ENCODE measurements at regions not wholly inside any gene's neighbourhood (a gene's known extent, or its start where the extent isn't known, plus 50 kb on each side); places are given as distances from the start of the nearest gene placed in this dataset.
"Not testable (repeated sequence)": the region's sequence is repeated elsewhere in the genome, so short reads cannot be mapped to it uniquely, and the experiment has no call there.

- H3K9me3 Mint-ChIP-seq = peaks cover 0 to 5% of the 10 kb centered on the region in 2 donors
- no peak overlapping the region for H3K27ac Mint-ChIP-seq
- no peak overlapping the region for H3K4me3 Mint-ChIP-seq
- DNase-seq = no peak
- H3K4me1 Mint-ChIP-seq (ENCODE audit: low read depth) = no peaks in the 10 kb centered on the region
- no peaks in the 10 kb centered on the region for H3K27me3 Mint-ChIP-seq (ENCODE audit: low read depth)
- no peak for ATAC-seq (replicated peaks in 1 of 2)
- H3K36me3 Mint-ChIP-seq (ENCODE audit: insufficient read depth in 2 of 2) = peaks cover 6 to 14% of the 10 kb centered on the region in 2 donors
Observed at GRCh38 chr22:26762503-26763472, 105.4 kb downstream of the MIAT start.

- Mint-ChIP-seq H3K4me1 (ENCODE audit: low read depth) (no peaks in the 10 kb centered on the region), H3K36me3 (ENCODE audit: insufficient read depth in 2 of 2) (peaks cover 6 to 14% of the 10 kb centered on the region in 2 donors), H3K27ac (no peak overlapping the region), H3K9me3 (peaks cover 0 to 5% of the 10 kb centered on the region in 2 donors), H3K4me3 (no peak overlapping the region), H3K27me3 (ENCODE audit: low read depth) (no peaks in the 10 kb centered on the region)
- ATAC-seq (replicated peaks in 1 of 2) = no peak
- DNase-seq = no peak
Observed at GRCh38 chr22:26763633-26764361, 106.4 kb downstream of the MIAT start.

- peaks cover 0 to 5% of the 10 kb centered on the region in 2 donors for H3K9me3 Mint-ChIP-seq
- peak in 1 of 2 donors; percentile 8 for DNase-seq
- H3K4me1 Mint-ChIP-seq (ENCODE audit: low read depth) = no peaks in the 10 kb centered on the region
- ATAC-seq (replicated peaks in 1 of 2) = no peak
- H3K27me3 Mint-ChIP-seq (ENCODE audit: low read depth) = no peaks in the 10 kb centered on the region
- no peak overlapping the region for H3K4me3 Mint-ChIP-seq
- no peak overlapping the region for H3K27ac Mint-ChIP-seq
- H3K36me3 Mint-ChIP-seq (ENCODE audit: insufficient read depth in 2 of 2) = peaks cover 6 to 14% of the 10 kb centered on the region in 2 donors
Observed at GRCh38 chr22:26766510-26767350, 109.3 kb downstream of the MIAT start.

- Mint-ChIP-seq H3K27me3 (ENCODE audit: low read depth) (no peaks in the 10 kb centered on the region), H3K4me3 (no peak overlapping the region), H3K27ac (no peak overlapping the region), H3K9me3 (peaks cover 0 to 5% of the 10 kb centered on the region in 2 donors), H3K4me1 (ENCODE audit: low read depth) (no peaks in the 10 kb centered on the region), H3K36me3 (ENCODE audit: insufficient read depth in 2 of 2) (peaks cover 6 to 14% of the 10 kb centered on the region in 2 donors)
- DNase-seq (no peak), ATAC-seq (replicated peaks in 1 of 2) (no peak)
Observed at GRCh38 chr22:26767351-26768155, 110.2 kb downstream of the MIAT start.

GRCh38 chr22:26768156-26768515 is 110.7 kb downstream of the MIAT start:
- Mint-ChIP-seq H3K27ac (no peak overlapping the region), H3K27me3 (ENCODE audit: low read depth) (no peaks in the 10 kb centered on the region), H3K9me3 (peaks cover 0 to 5% of the 10 kb centered on the region in 2 donors), H3K4me3 (no peak overlapping the region), H3K36me3 (ENCODE audit: insufficient read depth in 2 of 2) (peaks cover 6 to 14% of the 10 kb centered on the region in 2 donors), H3K4me1 (ENCODE audit: low read depth) (no peaks in the 10 kb centered on the region)
- DNase-seq (no peak), ATAC-seq (replicated peaks in 1 of 2) (no peak)

- Mint-ChIP-seq H3K9me3 (peaks cover 0 to 5% of the 10 kb centered on the region in 2 donors), H3K27me3 (ENCODE audit: low read depth) (no peaks in the 10 kb centered on the region), H3K36me3 (ENCODE audit: insufficient read depth in 2 of 2) (peaks cover 6 to 14% of the 10 kb centered on the region in 2 donors), H3K4me3 (no peak overlapping the region), H3K4me1 (ENCODE audit: low read depth) (no peaks in the 10 kb centered on the region), H3K27ac (no peak overlapping the region)
- no peak for DNase-seq
- no peak for ATAC-seq (replicated peaks in 1 of 2)
Observed at GRCh38 chr22:26768952-26769351, 111.6 kb downstream of the MIAT start.

- Mint-ChIP-seq H3K4me1 (ENCODE audit: low read depth) (no peaks in the 10 kb centered on the region), H3K4me3 (no peak overlapping the region), H3K36me3 (ENCODE audit: insufficient read depth in 2 of 2) (peaks cover 6 to 11% of the 10 kb centered on the region in 2 donors), H3K27me3 (ENCODE audit: low read depth) (no peaks in the 10 kb centered on the region), H3K9me3 (peaks cover 0 to 3% of the 10 kb centered on the region in 2 donors), H3K27ac (no peak overlapping the region)
- ATAC-seq (replicated peaks in 1 of 2) (peak in 1 of 2 donors; percentile 28), DNase-seq (no peak)
Observed at GRCh38 chr22:26769663-26770062, 112.3 kb downstream of the MIAT start.

- Mint-ChIP-seq H3K9me3 (peaks cover 0 to 3% of the 10 kb centered on the region in 2 donors), H3K36me3 (ENCODE audit: insufficient read depth in 2 of 2) (peaks cover 2 to 8% of the 10 kb centered on the region in 2 donors), H3K27me3 (ENCODE audit: low read depth) (no peaks in the 10 kb centered on the region), H3K27ac (no peak overlapping the region), H3K4me3 (no peak overlapping the region), H3K4me1 (ENCODE audit: low read depth) (no peaks in the 10 kb centered on the region)
- ATAC-seq (replicated peaks in 1 of 2) (no peak), DNase-seq (no peak)
Observed at GRCh38 chr22:26770624-26771023, 113.2 kb downstream of the MIAT start.

GRCh38 chr22:26773054-26773453 is 115.7 kb downstream of the MIAT start:
- peaks cover 2 to 13% of the 10 kb centered on the region in 2 donors for H3K36me3 Mint-ChIP-seq (ENCODE audit: insufficient read depth in 2 of 2)
- H3K4me1 Mint-ChIP-seq (ENCODE audit: low read depth); H3K27me3 Mint-ChIP-seq (ENCODE audit: low read depth); DNase-seq; H3K27ac Mint-ChIP-seq; H3K4me3 Mint-ChIP-seq; ATAC-seq (replicated peaks in 1 of 2); H3K9me3 Mint-ChIP-seq: not testable (repeated sequence)

GRCh38 chr22:26775394-26775793 is 118.0 kb downstream of the MIAT start:
- Mint-ChIP-seq H3K27me3 (ENCODE audit: low read depth) (no peaks in the 10 kb centered on the region), H3K36me3 (ENCODE audit: insufficient read depth in 2 of 2) (peaks cover 8 to 20% of the 10 kb centered on the region in 2 donors), H3K4me3 (no peak overlapping the region), H3K9me3 (peaks cover 0 to 2% of the 10 kb centered on the region in 2 donors), H3K27ac (no peak overlapping the region), H3K4me1 (ENCODE audit: low read depth) (no peaks in the 10 kb centered on the region)
- DNase-seq (no peak), ATAC-seq (replicated peaks in 1 of 2) (no peak)

- no peak for DNase-seq
- Mint-ChIP-seq H3K4me1 (ENCODE audit: low read depth) (no peaks in the 10 kb centered on the region), H3K27me3 (ENCODE audit: low read depth) (no peaks in the 10 kb centered on the region), H3K4me3 (no peak overlapping the region), H3K9me3 (peaks cover 0 to 2% of the 10 kb centered on the region in 2 donors), H3K36me3 (ENCODE audit: insufficient read depth in 2 of 2) (peaks cover 9 to 20% of the 10 kb centered on the region in 2 donors), H3K27ac (no peak overlapping the region)
- no peak for ATAC-seq (replicated peaks in 1 of 2)
Observed at GRCh38 chr22:26777156-26777801, 119.9 kb downstream of the MIAT start.

- DNase-seq (no peak), ATAC-seq (replicated peaks in 1 of 2) (no peak)
- Mint-ChIP-seq H3K27ac (no peak overlapping the region), H3K9me3 (peaks cover 0 to 2% of the 10 kb centered on the region in 2 donors), H3K4me3 (no peak overlapping the region), H3K4me1 (ENCODE audit: low read depth) (no peaks in the 10 kb centered on the region), H3K36me3 (ENCODE audit: insufficient read depth in 2 of 2) (peaks cover 9 to 20% of the 10 kb centered on the region in 2 donors), H3K27me3 (ENCODE audit: low read depth) (no peaks in the 10 kb centered on the region)
Observed at GRCh38 chr22:26778372-26778771, 121.0 kb downstream of the MIAT start.
